ENCODE measurements at regions not wholly inside any gene's neighbourhood (a gene's known extent, or its start where the extent isn't known, plus 50 kb on each side); places are given as distances from the start of the nearest gene placed in this dataset.

DNA sequence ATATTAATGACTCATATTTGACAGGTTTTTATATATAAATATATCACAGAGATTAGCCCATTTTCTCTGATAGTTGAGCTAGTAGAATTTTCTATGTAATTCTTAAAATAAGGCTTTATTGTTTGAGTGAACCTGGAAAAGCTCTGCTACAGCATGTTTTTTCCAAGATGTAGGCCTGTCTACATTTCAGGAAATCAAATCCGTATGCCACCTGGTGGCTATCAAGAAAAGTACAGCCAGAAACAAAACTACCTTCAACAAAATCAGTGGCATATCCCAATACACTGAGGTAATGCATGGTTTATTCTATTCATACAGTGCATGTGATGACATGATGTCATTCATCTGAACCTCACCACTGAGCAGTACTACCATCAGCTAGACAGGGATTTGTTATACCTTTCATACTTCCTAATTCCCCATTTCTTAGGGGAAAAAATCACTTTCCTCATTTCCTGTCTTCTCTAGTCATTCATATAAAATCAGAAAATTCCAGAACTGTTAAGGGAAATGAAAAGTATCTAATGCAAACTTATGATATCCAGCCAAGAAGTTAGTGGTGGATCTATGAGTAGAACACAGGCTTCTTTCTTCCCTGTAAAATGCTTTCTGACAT lies 310.4 kb upstream of the SYT4 start:
- no peaks in the 10 kb centered on the region for H3K27me3 ChIP-seq (replicated peaks)
- no peak overlapping the region for H3K27ac ChIP-seq
- no peak overlapping the region for H3K4me3 ChIP-seq (ENCODE audit: low read depth, low read length)
- TF ChIP-seq, protein P1, sequence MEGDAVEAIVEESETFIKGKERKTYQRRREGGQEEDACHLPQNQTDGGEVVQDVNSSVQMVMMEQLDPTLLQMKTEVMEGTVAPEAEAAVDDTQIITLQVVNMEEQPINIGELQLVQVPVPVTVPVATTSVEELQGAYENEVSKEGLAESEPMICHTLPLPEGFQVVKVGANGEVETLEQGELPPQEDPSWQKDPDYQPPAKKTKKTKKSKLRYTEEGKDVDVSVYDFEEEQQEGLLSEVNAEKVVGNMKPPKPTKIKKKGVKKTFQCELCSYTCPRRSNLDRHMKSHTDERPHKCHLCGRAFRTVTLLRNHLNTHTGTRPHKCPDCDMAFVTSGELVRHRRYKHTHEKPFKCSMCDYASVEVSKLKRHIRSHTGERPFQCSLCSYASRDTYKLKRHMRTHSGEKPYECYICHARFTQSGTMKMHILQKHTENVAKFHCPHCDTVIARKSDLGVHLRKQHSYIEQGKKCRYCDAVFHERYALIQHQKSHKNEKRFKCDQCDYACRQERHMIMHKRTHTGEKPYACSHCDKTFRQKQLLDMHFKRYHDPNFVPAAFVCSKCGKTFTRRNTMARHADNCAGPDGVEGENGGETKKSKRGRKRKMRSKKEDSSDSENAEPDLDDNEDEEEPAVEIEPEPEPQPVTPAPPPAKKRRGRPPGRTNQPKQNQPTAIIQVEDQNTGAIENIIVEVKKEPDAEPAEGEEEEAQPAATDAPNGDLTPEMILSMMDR (IDR thresholded peaks at IDR 0.05; ENCODE audit: low read depth, low read length, missing control alignments), result peak; percentile 67
- H3K36me3 ChIP-seq (replicated peaks), result no peaks in the 10 kb centered on the region
- DNase-seq, result peak; percentile 53
- in situ Hi-C loops (cut with HindIII; ENCODE audit: low pct_ligation_motif_present, low sequenced_read_pairs), result no loop called here

DNA sequence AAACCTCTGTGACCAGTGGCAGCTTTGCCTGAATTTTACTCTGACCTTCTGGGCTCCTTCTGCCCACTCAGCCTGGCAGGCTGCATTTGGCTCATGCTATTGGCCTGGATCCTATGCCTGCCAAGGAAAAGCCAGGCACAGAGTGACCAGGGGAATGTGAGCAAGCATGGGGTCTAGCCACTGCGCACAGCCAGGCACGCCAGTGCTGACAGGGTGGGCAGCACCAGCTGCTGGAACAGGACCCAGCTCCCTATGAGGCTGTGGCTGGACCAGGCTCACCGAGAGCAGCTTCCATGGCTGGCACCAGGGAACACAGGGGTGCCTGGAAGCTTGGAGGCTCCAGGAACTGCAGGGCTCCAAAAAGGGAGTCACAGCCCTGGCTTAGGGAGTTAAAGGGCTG lies 311.5 kb upstream of the SYT4 start:
- TF ChIP-seq, protein P1 (IDR thresholded peaks at IDR 0.05; ENCODE audit: low read depth, low read length, missing control alignments), result no peak
- H3K27ac ChIP-seq, result no peak overlapping the region
- no peak for DNase-seq
- no peaks in the 10 kb centered on the region for H3K36me3 ChIP-seq (replicated peaks)
- no peak overlapping the region for H3K4me3 ChIP-seq (ENCODE audit: low read depth, low read length)
- no peaks in the 10 kb centered on the region for H3K27me3 ChIP-seq (replicated peaks)
- in situ Hi-C loops (cut with HindIII; ENCODE audit: low pct_ligation_motif_present, low sequenced_read_pairs), result no loop called here

DNA sequence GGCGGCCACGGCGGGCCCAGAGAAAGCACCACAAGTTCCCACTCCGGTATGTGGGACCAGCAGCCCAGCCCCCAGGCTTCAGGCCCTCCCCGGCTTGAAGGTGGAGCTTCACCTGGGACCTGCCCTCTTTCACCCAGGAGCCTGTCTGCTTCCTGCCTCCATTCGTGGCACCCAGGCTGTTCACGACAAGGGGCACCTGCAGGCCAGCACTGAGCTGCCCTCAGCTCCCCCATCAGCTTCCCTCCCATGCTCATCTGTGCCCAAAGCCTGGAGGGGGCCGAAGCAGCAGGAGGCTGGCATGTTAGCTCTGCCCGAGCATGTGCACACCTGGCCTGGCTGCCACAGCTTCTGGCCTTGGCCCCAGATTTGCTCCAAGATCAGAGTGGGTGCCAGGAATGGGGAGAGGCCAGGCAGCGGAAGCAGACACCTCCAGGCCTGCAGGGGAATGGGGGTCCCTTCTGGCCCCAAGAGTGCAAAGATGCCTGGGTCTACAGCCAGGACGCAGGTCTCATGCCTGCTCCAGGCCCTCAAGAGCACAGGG lies 312.4 kb upstream of the SYT4 start:
- Histone ChIP-seq H3K4me3 (ENCODE audit: low read depth, low read length) (no peak overlapping the region), H3K27me3 (replicated peaks) (no peaks in the 10 kb centered on the region), H3K27ac (no peak overlapping the region), H3K36me3 (replicated peaks) (no peaks in the 10 kb centered on the region)
- in situ Hi-C loops (cut with HindIII; ENCODE audit: low pct_ligation_motif_present, low sequenced_read_pairs), result no loop called here
- TF ChIP-seq, protein P1 (IDR thresholded peaks at IDR 0.05; ENCODE audit: low read depth, low read length, missing control alignments), result no peak
- no peak for DNase-seq

DNA sequence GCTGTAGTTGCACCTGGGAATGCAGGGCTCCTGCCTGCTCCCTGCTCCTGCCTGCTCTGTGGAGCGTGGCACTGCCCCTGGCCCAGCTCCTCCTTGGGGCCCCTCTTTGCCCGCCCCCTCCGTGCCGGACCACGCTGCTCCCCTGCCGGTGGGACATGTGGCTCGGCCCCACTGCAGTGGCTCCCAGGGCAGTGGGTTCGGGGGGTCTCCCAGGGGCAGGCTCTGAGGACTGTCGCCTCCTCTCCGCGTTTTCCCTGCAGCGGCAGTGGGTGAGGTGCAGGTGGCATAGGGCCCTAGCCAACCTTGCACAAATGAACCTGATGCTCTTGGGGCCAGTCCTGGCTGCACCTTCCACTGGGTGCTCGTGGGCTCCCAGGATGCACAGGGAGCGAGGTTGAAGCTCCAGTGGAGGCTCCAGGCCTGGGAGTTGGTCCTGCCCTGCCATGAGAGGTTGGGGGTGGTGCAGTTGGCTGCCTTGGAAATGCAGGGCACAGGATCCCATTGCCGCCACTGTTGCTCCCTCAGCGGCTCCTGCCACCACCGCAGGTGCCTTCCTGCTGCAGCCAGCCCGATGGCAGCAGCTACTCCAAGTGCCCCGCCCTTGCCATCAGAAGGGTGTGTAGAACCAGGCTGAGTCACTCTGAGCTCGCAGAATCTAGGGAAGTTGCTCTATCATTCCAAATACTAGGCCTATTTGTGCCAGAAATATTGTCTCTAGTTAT lies 313.1 kb upstream of the SYT4 start:
- no peak for DNase-seq
- H3K36me3 ChIP-seq (replicated peaks), result no peaks in the 10 kb centered on the region
- TF ChIP-seq, protein P1 (IDR thresholded peaks at IDR 0.05; ENCODE audit: low read depth, low read length, missing control alignments), result no peak
- H3K27me3 ChIP-seq (replicated peaks), result no peaks in the 10 kb centered on the region
- H3K4me3 ChIP-seq (ENCODE audit: low read depth, low read length), result no peak overlapping the region
- in situ Hi-C loops (cut with HindIII; ENCODE audit: low pct_ligation_motif_present, low sequenced_read_pairs), result no loop called here
- H3K27ac ChIP-seq, result no peak overlapping the region

DNA sequence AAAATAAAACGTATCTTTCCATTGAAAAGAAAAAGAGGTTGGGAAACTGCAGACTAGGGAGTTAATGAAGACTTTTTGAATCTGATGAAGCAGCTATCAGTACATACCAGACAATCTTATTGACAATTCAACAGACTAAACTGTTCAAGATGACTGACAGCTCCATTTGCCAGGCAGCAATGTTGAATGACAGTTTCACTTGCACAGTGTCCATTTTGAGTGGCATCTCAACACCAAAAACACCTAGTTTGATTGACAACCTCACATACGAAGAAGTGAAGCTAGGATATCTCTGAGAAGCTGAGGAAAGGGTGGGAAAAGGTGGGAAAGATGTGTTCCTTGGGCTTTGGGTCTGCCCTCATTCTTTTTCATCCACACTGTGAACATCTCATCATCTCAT lies 315.0 kb upstream of the SYT4 start:
- no peak for DNase-seq
- TF ChIP-seq, protein P1 (IDR thresholded peaks at IDR 0.05; ENCODE audit: low read depth, low read length, missing control alignments), result no peak
- in situ Hi-C loops (cut with HindIII; ENCODE audit: low pct_ligation_motif_present, low sequenced_read_pairs), result no loop called here

More for the DNA sequence above, 315.0 kb upstream of the SYT4 start:
- Histone ChIP-seq H3K27ac (no peak overlapping the region), H3K36me3 (replicated peaks) (no peaks in the 10 kb centered on the region), H3K27me3 (replicated peaks) (no peaks in the 10 kb centered on the region), H3K4me3 (ENCODE audit: low read depth, low read length) (no peak overlapping the region)

All from brain microvascular endothelial cell (primary cell).